GM12878 (cell line): ENCODE measurements at regions not wholly inside any gene's neighbourhood (a gene's known extent, or its start where the extent isn't known, plus 50 kb on each side); places are given as distances from the start of the nearest gene placed in this dataset.
"Not testable (repeated sequence)": the region's sequence is repeated elsewhere in the genome, so short reads cannot be mapped to it uniquely, and the experiment has no call there.

Experiments used
- ATAC-seq: fragments of 200-7000 bp; cut with Tn5 transposase; 3 replicates; pipeline ENCODE4 v1.9.1; 2020; ENCODE audit warnings: mild to moderate bottlenecking, moderate library complexity
- BruUV-seq: library from RNA; stranded (reverse); fragments of 400-500 nt; replicated peaks from 2 replicates; lab custom pipeline; 2021; lab: Mats Ljungman, UMichigan
- CTCF ChIA-PET: fragments of 300-600 bp; sonication (Branson Sonifier 250); formaldehyde crosslinking; extraction: SDS; loops from one replicate; lab custom pipeline; 2021; ENCODE audit warnings: inconsistent platforms; lab: Yijun Ruan, JAX
- POLR2A ChIA-PET: fragments of 350-600 bp; formaldehyde crosslinking; extraction: SDS; loops from one replicate; lab custom pipeline; 2021; ENCODE audit warnings: inconsistent platforms; lab: Charles Lee
- RAD21 ChIA-PET: fragments of 300-600 bp; sonication (Branson Sonifier 250); formaldehyde crosslinking; loops from one replicate; lab custom pipeline; 2023; ENCODE audit warnings: antibody characterized with exemption; ENCODE audit not compliant: unreplicated experiment; lab: Charles Lee
- SMC1A ChIA-PET: fragments of 300-600 bp; sonication (Branson Sonifier 250); formaldehyde crosslinking; loops from one replicate; lab custom pipeline; 2023; ENCODE audit not compliant: unreplicated experiment, uncharacterized antibody; lab: Charles Lee
- DNase-seq: peaks from one replicate; pipeline ENCODE4 v3.0.0-alpha.2; 2011; ENCODE audit warnings: low read depth, low spot score
- FAIRE-seq: peaks from 3 replicates; lab custom pipeline; 2011; peaks lifted over from hg19 to GRCh38; lab: Jason Lieb, UNC
- H2AFZ ChIP-seq: 2 replicates; pipeline ENCODE4 v1.6.0; 2011; ENCODE audit warnings: low read depth, low read length, control low read depth; ENCODE audit not compliant: control insufficient read depth
- H3K27ac ChIP-seq: 2 replicates; pipeline ENCODE4 v1.5.1; 2011; ENCODE audit warnings: control low read depth; ENCODE audit not compliant: control insufficient read depth, insufficient read depth
- H3K27me3 ChIP-seq, 2 experiments: replicated peaks in 1 of 2; 2 replicates each; pipeline versions ENCODE4 v1.6.0 to v1.6.1; 2011; ENCODE audit warnings: low read length in 1 of 2; ENCODE audit not compliant: control insufficient read depth in 2 of 2, insufficient read depth in 2 of 2
- H3K36me3 ChIP-seq, 2 experiments: 2 replicates each; pipeline ENCODE4 v1.5.1; 2011; ENCODE audit warnings: low read length in 1 of 2; ENCODE audit not compliant: control insufficient read depth in 2 of 2, insufficient read depth in 2 of 2
- H3K4me1 ChIP-seq: 2 replicates; pipeline ENCODE4 v1.6.1; 2011; ENCODE audit warnings: mild to moderate bottlenecking, low read length, moderate library complexity, mixed read lengths; ENCODE audit not compliant: control insufficient read depth, insufficient read depth
- H3K4me2 ChIP-seq: 2 replicates; pipeline ENCODE4 v1.6.0; 2011; ENCODE audit warnings: control low read depth; ENCODE audit not compliant: control insufficient read depth, insufficient read depth
- H3K4me3 ChIP-seq: fragments of 200-600 bp; sonication (generic); 2 replicates; pipeline ENCODE4 v1.5.1; 2016
- H3K79me2 ChIP-seq: 2 replicates; pipeline ENCODE4 v1.6.0; 2011; ENCODE audit warnings: low read length; ENCODE audit not compliant: control insufficient read depth, insufficient read depth
- H3K9ac ChIP-seq: 2 replicates; pipeline ENCODE4 v1.8.0; 2011; ENCODE audit warnings: low read length, control low read depth, mixed read lengths; ENCODE audit not compliant: control insufficient read depth, insufficient read depth
- H3K9me3 ChIP-seq: replicated peaks from 3 replicates; pipeline ENCODE4 v1.5.1; 2011; ENCODE audit warnings: mild to moderate bottlenecking, low read length; ENCODE audit not compliant: control insufficient read depth, insufficient read depth
- H4K20me1 ChIP-seq: 2 replicates; pipeline ENCODE4 v1.6.0; 2011; ENCODE audit not compliant: control insufficient read depth, insufficient read depth
- CREB1 ChIP-seq: IDR thresholded peaks from 2 replicates; pipeline ENCODE4 v1.6.1; 2012; ENCODE audit warnings: low read depth, mild to moderate bottlenecking, inconsistent platforms
- CREM ChIP-seq: IDR thresholded peaks from 2 replicates; pipeline ENCODE4 v1.6.1; 2014; ENCODE audit warnings: antibody characterized with exemption, low read depth
- FOXM1 ChIP-seq: IDR thresholded peaks from 2 replicates; pipeline ENCODE4 v1.6.1; 2012; ENCODE audit warnings: low read depth, mild to moderate bottlenecking, inconsistent platforms, low read length, moderate library complexity
- JUNB ChIP-seq: IDR thresholded peaks from 2 replicates; pipeline ENCODE4 v1.6.1; 2016; ENCODE audit warnings: antibody characterized with exemption, mild to moderate bottlenecking
- MEF2A ChIP-seq: IDR thresholded peaks from 2 replicates; pipeline ENCODE4 v1.6.1; 2011; ENCODE audit warnings: low read depth, mild to moderate bottlenecking, low read length, moderate library complexity; ENCODE audit not compliant: insufficient read depth
- MEF2B ChIP-seq: fragments of 450-650 bp; IDR thresholded peaks from 2 replicates; pipeline ENCODE4 v1.6.1; 2018; ENCODE audit warnings: mild to moderate bottlenecking, moderate library complexity; ENCODE audit not compliant: partially characterized antibody, poor library complexity, severe bottlenecking
- MTA2 ChIP-seq: fragments of 450-650 bp; IDR thresholded peaks from 2 replicates; pipeline ENCODE4 v1.6.1; 2016; ENCODE audit warnings: low read depth, mild to moderate bottlenecking, moderate library complexity
- NFIC ChIP-seq: IDR thresholded peaks from 2 replicates; pipeline ENCODE4 v1.6.1; 2012; ENCODE audit warnings: low read depth, mild to moderate bottlenecking, inconsistent platforms, low read length, moderate library complexity
- RUNX3 ChIP-seq: IDR thresholded peaks from 2 replicates; pipeline ENCODE4 v1.6.1; 2012; ENCODE audit warnings: low read length, inconsistent platforms
- WGBS: methylation state at CpG from one replicate; pipeline ENCODE4 v1.1.6; 2016; ENCODE audit warnings: low lambda C conversion rate; ENCODE audit not compliant: insufficient replicate concordance, insufficient coverage; ENCODE audit errors: missing lambda C conversion rate; 5-methylcytosine and 5-hydroxymethylcytosine counted together
- in situ Hi-C: fragments of 300-500 bp; cut with MboI; formaldehyde crosslinking; loops from 9 replicates; pipeline ENCODE4 v1.14.3; 2018; ENCODE audit warnings: mixed read lengths
- intact Hi-C: fragments of 100-400 bp; cut with micrococcal nuclease; formaldehyde crosslinking; loops from one replicate; pipeline ENCODE4 v1.14.2; 2022; ENCODE audit not compliant: unreplicated experiment

- H4K20me1 ChIP-seq, H3K27me3 ChIP-seq, FAIRE-seq, H3K9ac ChIP-seq, BruUV-seq, SMC1A ChIA-PET, POLR2A ChIA-PET, H3K79me2 ChIP-seq: not testable (repeated sequence)
- H3K27ac ChIP-seq: peak overlapping the region; percentile 50
- H3K4me2 ChIP-seq: peak overlapping the region; percentile 71
- WGBS: 3% methylated on average over 8 of the region's 8 CpGs
- peak; percentile 36 for ATAC-seq
- TF ChIP-seq CREB1 (peak; percentile 62; the same call in 1 of the 2 replicates), FOXM1 (peak; percentile 25; the same call in 1 of the 2 replicates), NFIC (peak; percentile 67; the same call in 1 of the 2 replicates), MEF2A (peak; percentile 55; the same call in 1 of the 2 replicates), MEF2B (peak; percentile 26), MTA2 (peak; percentile 36; the same call in 1 of the 2 replicates), JUNB (peak; percentile 76), RUNX3 (peak; percentile 20), CREM (peak; percentile 36; the same call in 1 of the 2 replicates)
- TF ChIP-seq, all 136 proteins: peak for 9; not testable (repeated sequence) for 127
- Histone ChIP-seq H3K4me1 (peaks cover 19% of the 10 kb centered on the region), H3K4me3 (0 out of 2 replicates have a peak overlapping the region, but pooled peaks have one; percentile 33)
- DNase-seq, in situ Hi-C loops, H3K36me3 ChIP-seq, H3K9me3 ChIP-seq, intact Hi-C loops, H2AFZ ChIP-seq, RAD21 ChIA-PET, CTCF ChIA-PET: not testable (repeated sequence)
Measured at GRCh38 chr14:106768972-106769700, 1242.8 kb downstream of the TMEM121 start.

GRCh38 chr14:106770158-106770672 lies 1243.8 kb downstream of the TMEM121 start:
- H3K27ac ChIP-seq, POLR2A ChIA-PET, H3K27me3 ChIP-seq, H3K9me3 ChIP-seq, in situ Hi-C loops, CTCF ChIA-PET, DNase-seq, H3K79me2 ChIP-seq, SMC1A ChIA-PET, intact Hi-C loops, FAIRE-seq, H3K9ac ChIP-seq, H2AFZ ChIP-seq, H3K36me3 ChIP-seq, RAD21 ChIA-PET, H4K20me1 ChIP-seq, H3K4me2 ChIP-seq, H3K4me3 ChIP-seq, BruUV-seq: not testable (repeated sequence)
- peaks cover 22% of the 10 kb centered on the region for H3K4me1 ChIP-seq
- 0% methylated on average over 1 of the region's 5 CpGs for WGBS
- ATAC-seq: peak; percentile 14
